HG02571 (cell line): ENCODE measurements at regions not wholly inside any gene's neighbourhood (a gene's known extent, or its start where the extent isn't known, plus 50 kb on each side); places are given as distances from the start of the nearest gene placed in this dataset.
"Not testable (repeated sequence)": the region's sequence is repeated elsewhere in the genome, so short reads cannot be mapped to it uniquely, and the experiment has no call there.

ENCODE experiments used
- ATAC-seq: cut with Tn5 transposase; IDR thresholded peaks from one replicate; pipeline ENCODE4 v1.9.1; 2021; ENCODE audit warnings: mild to moderate bottlenecking, moderate library complexity; ENCODE audit not compliant: unreplicated experiment

DNA sequence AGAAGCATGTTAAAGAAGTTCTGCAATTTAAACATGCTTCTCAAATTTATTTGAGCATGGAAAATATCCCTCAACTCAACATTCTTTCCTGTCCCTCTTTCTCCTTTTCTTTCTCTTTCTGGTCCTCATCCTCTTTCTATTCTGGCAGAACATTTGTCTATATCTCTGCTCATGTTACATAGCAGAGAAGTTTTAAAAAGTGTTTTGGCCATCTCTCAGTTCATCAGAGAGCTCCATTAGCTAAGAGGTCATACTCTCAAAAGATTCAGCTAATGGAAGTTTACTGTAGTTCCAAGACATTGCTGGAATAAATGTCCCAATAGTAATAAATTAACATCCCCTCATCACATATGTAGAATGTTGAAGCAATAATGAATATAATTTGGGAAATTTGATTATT lies 53.5 kb downstream of the XCL2 start:
- no peak for ATAC-seq

DNA sequence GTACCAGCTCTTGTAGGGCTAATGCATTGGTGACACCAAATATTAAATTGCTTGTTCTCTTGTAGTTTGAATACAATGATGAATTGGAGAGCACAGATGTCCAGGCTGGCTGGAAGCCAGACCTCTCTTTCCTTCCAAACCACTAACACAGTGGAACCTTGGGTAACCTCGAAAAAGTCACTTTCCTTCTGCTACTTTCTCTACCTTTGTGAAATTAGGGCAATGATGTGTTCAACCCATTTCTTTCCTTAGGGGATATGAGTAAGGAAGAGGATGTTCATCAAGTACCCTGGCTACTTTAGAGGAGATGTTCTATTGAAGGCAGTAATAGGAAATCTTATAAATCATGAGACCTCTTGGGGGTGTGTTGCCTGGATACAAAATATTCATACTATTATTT lies 55.7 kb downstream of the XCL2 start:
- ATAC-seq = no peak

GRCh38 chr1:168486820-168487219 lies 57.0 kb downstream of the XCL2 start:
- ATAC-seq = not testable (repeated sequence)

GRCh38 chr1:168485048-168485447 lies 58.7 kb downstream of the XCL2 start:
- ATAC-seq = no peak

GRCh38 chr1:168484083-168484482 lies 59.7 kb downstream of the XCL2 start:
- no peak for ATAC-seq

- ATAC-seq = no peak
Observed at GRCh38 chr1:168483539-168483938, 60.3 kb downstream of the XCL2 start.

GRCh38 chr1:168482106-168482505 lies 61.7 kb downstream of the XCL2 start:
- ATAC-seq = no peak

- ATAC-seq = no peak
Observed at GRCh38 chr1:168481586-168481985, 62.2 kb downstream of the XCL2 start.

DNA sequence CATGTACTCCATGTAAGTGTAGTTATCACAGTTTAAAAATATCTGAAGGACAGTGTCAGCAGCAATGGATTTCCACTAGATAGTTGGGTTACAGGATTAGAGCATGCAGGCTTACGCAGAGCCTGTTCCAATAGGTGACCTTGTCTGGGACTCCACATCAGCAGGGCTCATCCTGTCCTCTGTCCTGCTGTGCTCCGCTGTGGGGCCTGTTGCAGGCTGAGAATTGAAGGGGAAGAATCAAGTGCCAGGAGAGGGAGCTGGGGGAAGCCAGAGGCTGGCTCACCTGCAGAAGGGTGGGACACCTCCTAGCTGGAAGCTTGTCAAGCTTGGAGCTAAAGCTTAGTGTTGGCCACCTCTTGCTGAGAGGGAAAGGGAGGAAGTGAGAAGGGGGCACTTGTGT lies 62.8 kb downstream of the XCL2 start:
- ATAC-seq = no peak

DNA sequence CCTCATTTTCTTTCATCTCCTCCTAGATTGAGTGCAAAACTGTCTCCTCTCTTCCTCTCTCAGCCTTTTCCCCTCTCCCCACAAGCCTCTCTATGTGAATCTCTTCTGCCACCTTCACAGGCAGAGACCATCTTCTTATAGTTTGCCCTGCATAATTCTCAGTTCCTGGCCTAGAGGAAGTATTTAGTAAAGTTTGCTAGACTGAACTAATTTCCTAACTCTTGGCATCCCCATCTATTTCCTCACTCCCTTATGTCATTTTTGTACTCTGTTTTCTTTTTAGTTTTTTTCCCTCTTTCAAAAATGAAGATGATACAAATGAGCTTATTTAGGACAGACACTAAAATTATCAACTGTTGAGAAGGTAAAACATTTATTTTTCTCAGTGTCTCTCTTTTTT lies 66.0 kb downstream of the XCL2 start:
- ATAC-seq = no peak

- ATAC-seq = no peak
Observed at GRCh38 chr1:168476588-168477385, 67.0 kb downstream of the XCL2 start.

- no peak for ATAC-seq
Observed at GRCh38 chr1:168474322-168474721, 69.5 kb downstream of the XCL2 start.

DNA sequence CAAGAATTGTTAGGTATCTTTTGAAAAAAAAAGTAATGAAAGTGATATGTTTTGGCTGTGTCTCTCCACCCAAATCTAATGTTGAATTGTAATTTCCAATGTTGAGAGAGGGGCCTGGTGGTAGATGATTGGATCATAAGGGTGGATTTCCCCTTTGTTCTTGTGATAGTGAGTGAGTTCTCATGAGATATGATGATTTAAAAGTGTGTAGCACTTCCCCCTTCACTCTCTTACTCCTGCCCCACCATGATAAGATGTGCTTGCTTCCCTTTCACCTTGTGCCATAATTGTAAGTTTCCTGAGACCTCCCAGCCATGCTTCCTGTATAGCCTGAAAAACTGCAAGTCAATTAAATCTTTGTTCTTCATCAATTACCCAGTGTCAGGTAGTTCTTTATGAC lies 70.7 kb downstream of the XCL2 start:
- ATAC-seq = no peak

- ATAC-seq = no peak
Observed at GRCh38 chr1:168472223-168472622, 71.6 kb downstream of the XCL2 start.

- ATAC-seq = no peak
Observed at GRCh38 chr1:168470901-168471431, 72.8 kb downstream of the XCL2 start.

DNA sequence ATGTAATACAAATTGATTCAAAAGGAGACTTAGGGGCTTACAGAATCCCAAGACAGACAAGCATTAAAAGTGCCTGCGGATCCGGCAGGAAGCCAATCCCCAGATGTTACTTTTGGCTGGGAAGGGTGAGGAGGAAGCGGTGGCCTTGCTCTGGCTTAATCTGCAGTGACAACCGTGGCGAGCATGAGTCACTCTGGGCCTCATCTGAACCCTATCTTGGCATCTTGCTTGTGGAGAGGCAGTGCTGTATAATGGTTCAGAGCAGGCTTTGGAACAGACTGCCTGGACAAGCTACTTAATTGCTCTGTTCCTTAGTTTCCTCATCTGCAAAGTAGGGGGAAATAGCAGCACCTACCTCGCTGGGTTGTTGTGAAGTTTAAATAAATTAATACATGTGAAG lies 74.1 kb downstream of the XCL2 start:
- ATAC-seq = no peak

DNA sequence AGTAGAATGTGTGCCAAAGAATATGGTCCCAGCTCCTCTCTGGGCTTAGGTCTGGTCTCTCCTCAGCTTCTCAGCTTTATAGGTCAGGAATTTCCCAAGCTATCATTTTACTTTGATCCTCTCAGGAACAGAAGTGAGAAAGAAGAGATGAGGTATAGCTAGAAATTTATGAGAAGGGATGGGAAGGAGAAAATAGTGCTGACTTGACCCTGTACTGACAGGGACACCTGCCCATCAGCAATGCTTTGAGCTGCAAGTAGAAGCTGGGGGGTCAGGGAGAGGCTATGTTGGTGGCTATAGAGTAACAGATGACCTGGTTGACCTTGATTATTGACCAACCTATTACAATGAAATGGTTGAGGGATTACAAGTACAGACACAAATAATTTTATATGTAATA lies 75.0 kb downstream of the XCL2 start:
- ATAC-seq = no peak

GRCh38 chr1:168468042-168468809 lies 75.6 kb downstream of the XCL2 start:
- no peak for ATAC-seq

DNA sequence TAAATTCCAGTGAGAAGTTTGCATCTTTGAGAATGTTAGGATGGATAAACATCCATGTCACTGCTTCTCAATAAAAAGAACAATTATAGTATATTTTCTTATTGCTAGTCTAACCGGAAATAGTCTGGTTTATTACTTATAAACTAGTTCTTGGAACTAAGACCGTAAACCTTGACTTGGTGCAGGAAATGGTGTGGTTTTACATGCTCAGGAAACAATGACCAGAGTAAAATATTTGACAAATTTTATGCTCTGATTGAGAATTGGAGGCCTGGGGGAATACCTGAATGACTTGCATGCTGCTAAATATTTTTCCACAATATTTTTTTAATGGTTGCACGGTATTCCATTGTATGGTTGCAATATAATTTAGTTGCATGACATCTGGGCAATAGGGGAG lies 76.3 kb downstream of the XCL2 start:
- no peak for ATAC-seq

GRCh38 chr1:168466714-168467131 lies 77.1 kb downstream of the XCL2 start:
- ATAC-seq = no peak

- peak; percentile 51 for ATAC-seq
Observed at GRCh38 chr1:168466092-168466713, 77.6 kb downstream of the XCL2 start.

DNA sequence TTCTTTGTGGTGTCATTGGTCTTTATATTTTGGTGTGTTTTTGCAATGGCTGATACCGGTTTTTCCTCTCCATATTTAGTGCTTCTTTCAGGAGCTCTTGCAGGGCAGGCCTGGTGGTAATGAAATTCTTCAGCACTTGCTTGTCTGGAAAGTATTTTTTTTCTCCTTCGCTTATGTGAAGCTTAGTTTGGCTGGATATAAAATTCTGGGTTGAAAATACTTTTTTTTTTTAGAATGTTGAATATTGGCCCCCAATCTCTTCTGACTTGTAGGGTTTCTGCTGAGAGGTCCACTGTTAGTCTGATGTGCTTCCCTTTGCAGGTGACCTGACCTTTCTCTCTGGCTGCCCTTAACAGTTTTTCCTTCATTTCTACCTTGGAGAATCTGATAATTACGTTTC lies 82.7 kb downstream of the XCL2 start:
- not testable (repeated sequence) for ATAC-seq
